Ovary (tissue), 3 donors: ENCODE measurements at regions not wholly inside any gene's neighbourhood (a gene's known extent, or its start where the extent isn't known, plus 50 kb on each side); places are given as distances from the start of the nearest gene placed in this dataset.

ENCODE experiments used
- EP300 ChIP-seq: sonication (generic); formaldehyde crosslinking; IDR thresholded peaks from one replicate; pipeline ENCODE4 v1.6.1; 2017; ENCODE audit warnings: antibody characterized with exemption
- TF ChIP-seq, protein P1 (sequence below), 3 donors: fragments of 450-650 bp in 2 of 3; fragments of 200-600 bp in 1 of 3; IDR thresholded peaks; one replicate each; pipeline versions ENCODE4 v1.5.1 to v1.8.0; 2016 to 2022; ENCODE audit warnings: antibody characterized with exemption in 3 of 3, mild to moderate bottlenecking in 1 of 3
- donor health status: DM: no; HTN: no; CAD: no.

- TF ChIP-seq, protein P1, sequence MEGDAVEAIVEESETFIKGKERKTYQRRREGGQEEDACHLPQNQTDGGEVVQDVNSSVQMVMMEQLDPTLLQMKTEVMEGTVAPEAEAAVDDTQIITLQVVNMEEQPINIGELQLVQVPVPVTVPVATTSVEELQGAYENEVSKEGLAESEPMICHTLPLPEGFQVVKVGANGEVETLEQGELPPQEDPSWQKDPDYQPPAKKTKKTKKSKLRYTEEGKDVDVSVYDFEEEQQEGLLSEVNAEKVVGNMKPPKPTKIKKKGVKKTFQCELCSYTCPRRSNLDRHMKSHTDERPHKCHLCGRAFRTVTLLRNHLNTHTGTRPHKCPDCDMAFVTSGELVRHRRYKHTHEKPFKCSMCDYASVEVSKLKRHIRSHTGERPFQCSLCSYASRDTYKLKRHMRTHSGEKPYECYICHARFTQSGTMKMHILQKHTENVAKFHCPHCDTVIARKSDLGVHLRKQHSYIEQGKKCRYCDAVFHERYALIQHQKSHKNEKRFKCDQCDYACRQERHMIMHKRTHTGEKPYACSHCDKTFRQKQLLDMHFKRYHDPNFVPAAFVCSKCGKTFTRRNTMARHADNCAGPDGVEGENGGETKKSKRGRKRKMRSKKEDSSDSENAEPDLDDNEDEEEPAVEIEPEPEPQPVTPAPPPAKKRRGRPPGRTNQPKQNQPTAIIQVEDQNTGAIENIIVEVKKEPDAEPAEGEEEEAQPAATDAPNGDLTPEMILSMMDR (IDR thresholded peaks at IDR 0.05), result no peak
- TF ChIP-seq EP300, result no peak
Observed at GRCh38 chr5:158305861-158306260, 446.9 kb upstream of the CLINT1 start.
